LNCaP clone FGC (cell line): ENCODE measurements at regions not wholly inside any gene's neighbourhood (a gene's known extent, or its start where the extent isn't known, plus 50 kb on each side); places are given as distances from the start of the nearest gene placed in this dataset.

Experiments used
- DNase-seq: peaks from one replicate; pipeline ENCODE4 v3.0.0-alpha.2; 2011; ENCODE audit warnings: low read depth
- H3K4me3 ChIP-seq: 2 replicates; pipeline ENCODE4 v1.5.1; 2011; ENCODE audit warnings: mild to moderate bottlenecking, low read depth, low read length, control low read depth
- CTCF ChIP-seq: IDR thresholded peaks from 2 replicates; pipeline ENCODE4 v1.5.1; 2012; ENCODE audit warnings: mild to moderate bottlenecking; ENCODE audit not compliant: control insufficient read depth, insufficient read depth; ENCODE audit errors: extremely low read depth

GRCh38 chr3:72591522-72592421, 256.5 kb downstream of the SHQ1 start:
- no peak for DNase-seq
- no peak for TF ChIP-seq CTCF
- no peak overlapping the region for H3K4me3 ChIP-seq

- DNase-seq: no peak
- no peak overlapping the region for H3K4me3 ChIP-seq
- no peak for TF ChIP-seq CTCF
These were observed 257.5 kb downstream of the SHQ1 start for GRCh38 chr3:72590732-72591221.

DNA sequence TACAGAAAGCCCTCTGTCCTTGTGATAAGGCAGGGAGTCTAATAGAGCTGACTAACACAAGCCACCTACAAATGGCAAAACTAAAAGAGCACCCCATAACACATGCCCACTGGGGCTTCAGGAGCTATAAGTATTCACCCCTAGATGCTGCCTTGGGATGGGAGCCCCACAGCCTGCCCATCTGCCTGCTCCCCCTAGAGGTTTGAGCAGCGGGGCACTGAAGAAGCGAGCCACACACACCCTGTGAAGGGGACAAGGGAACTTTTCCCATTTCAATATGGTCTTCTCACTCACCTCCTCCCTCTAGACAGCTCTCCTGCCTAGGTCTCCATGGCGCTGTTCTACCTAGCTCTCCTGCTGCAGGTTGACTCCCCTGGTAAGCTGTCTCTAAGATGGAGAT, 261.0 kb downstream of the SHQ1 start:
- no peak overlapping the region for H3K4me3 ChIP-seq
- no peak for DNase-seq
- no peak for TF ChIP-seq CTCF

GRCh38 chr3:72586694-72587093, 261.6 kb downstream of the SHQ1 start:
- DNase-seq: no peak
- no peak for TF ChIP-seq CTCF
- no peak overlapping the region for H3K4me3 ChIP-seq

GRCh38 chr3:72585966-72586365, 262.3 kb downstream of the SHQ1 start:
- TF ChIP-seq CTCF: no peak
- DNase-seq: no peak
- no peak overlapping the region for H3K4me3 ChIP-seq

GRCh38 chr3:72584262-72584661, 264.0 kb downstream of the SHQ1 start:
- no peak for TF ChIP-seq CTCF
- H3K4me3 ChIP-seq: no peak overlapping the region

More at GRCh38 chr3:72584262-72584661, 264.0 kb downstream of the SHQ1 start:
- no peak for DNase-seq
